ENCODE measurements at regions not wholly inside any gene's neighbourhood (a gene's known extent, or its start where the extent isn't known, plus 50 kb on each side); places are given as distances from the start of the nearest gene placed in this dataset.

GRCh38 chr6:41448256-41448655, 97.9 kb upstream of the FOXP4 start:
- TF ChIP-seq CTCF (IDR thresholded peaks at IDR 0.05) (no peak), POLR2A (IDR thresholded peaks at IDR 0.05) (no peak)

All from esophagus squamous epithelium (tissue), 4 donors.